ENCODE measurements at regions not wholly inside any gene's neighbourhood (a gene's known extent, or its start where the extent isn't known, plus 50 kb on each side); places are given as distances from the start of the nearest gene placed in this dataset.

DNA sequence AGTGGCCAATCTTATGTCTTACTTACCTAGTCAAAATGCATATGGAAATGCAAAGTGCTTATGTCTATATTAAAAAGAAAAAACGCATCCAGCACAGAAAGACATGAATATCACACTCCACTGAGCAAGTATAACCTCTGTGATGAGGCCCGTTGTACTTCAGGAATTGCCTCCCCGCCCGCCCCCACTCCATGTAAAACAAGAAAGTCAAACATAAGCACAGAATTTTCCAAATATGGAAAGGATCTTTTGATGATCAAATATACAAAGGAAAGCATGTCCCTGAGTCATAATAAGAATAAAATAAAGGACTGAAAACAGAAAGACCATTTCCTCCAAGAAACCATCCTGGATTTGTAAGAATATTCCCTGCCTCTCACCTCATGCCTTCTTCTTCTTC lies 229.1 kb downstream of the BAMBI start:
- TF ChIP-seq POLR2AphosphoS5 (IDR thresholded peaks at IDR 0.05; ENCODE audit: insufficient read depth in 1 of 2, low read depth in 1 of 2) (no peak), POLR2A (IDR thresholded peaks at IDR 0.05) (no peak)
- TF ChIP-seq, protein P1, sequence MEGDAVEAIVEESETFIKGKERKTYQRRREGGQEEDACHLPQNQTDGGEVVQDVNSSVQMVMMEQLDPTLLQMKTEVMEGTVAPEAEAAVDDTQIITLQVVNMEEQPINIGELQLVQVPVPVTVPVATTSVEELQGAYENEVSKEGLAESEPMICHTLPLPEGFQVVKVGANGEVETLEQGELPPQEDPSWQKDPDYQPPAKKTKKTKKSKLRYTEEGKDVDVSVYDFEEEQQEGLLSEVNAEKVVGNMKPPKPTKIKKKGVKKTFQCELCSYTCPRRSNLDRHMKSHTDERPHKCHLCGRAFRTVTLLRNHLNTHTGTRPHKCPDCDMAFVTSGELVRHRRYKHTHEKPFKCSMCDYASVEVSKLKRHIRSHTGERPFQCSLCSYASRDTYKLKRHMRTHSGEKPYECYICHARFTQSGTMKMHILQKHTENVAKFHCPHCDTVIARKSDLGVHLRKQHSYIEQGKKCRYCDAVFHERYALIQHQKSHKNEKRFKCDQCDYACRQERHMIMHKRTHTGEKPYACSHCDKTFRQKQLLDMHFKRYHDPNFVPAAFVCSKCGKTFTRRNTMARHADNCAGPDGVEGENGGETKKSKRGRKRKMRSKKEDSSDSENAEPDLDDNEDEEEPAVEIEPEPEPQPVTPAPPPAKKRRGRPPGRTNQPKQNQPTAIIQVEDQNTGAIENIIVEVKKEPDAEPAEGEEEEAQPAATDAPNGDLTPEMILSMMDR (IDR thresholded peaks at IDR 0.05) = no peak
